HUES6 (cell line): ENCODE measurements at regions not wholly inside any gene's neighbourhood (a gene's known extent, or its start where the extent isn't known, plus 50 kb on each side); places are given as distances from the start of the nearest gene placed in this dataset.
"Not testable (repeated sequence)": the region's sequence is repeated elsewhere in the genome, so short reads cannot be mapped to it uniquely, and the experiment has no call there.

Experiments used
- H3K27ac ChIP-seq: 2 replicates; pipeline ENCODE4 v1.7.0; 2013; ENCODE audit warnings: low read depth, mild to moderate bottlenecking, low read length, inconsistent platforms
- H3K27me3 ChIP-seq: 2 replicates; pipeline ENCODE4 v1.6.1; 2013; ENCODE audit warnings: low read length; ENCODE audit not compliant: control insufficient read depth, insufficient read depth
- H3K36me3 ChIP-seq: 2 replicates; pipeline ENCODE4 v1.6.1; 2013; ENCODE audit warnings: low read length; ENCODE audit not compliant: control insufficient read depth, insufficient read depth
- H3K4me1 ChIP-seq: 2 replicates; pipeline ENCODE4 v1.6.1; 2013; ENCODE audit warnings: low read length; ENCODE audit not compliant: control insufficient read depth, insufficient read depth
- H3K4me3 ChIP-seq: 2 replicates; pipeline ENCODE4 v1.5.1; 2013; ENCODE audit warnings: low read depth, low read length
- H3K9ac ChIP-seq: one replicate; pipeline ENCODE4 v1.6.1; 2013; ENCODE audit warnings: mild to moderate bottlenecking, low read length
- H3K9me3 ChIP-seq: 2 replicates; pipeline ENCODE4 v1.6.1; 2013; ENCODE audit warnings: low read depth, low read length; ENCODE audit not compliant: control insufficient read depth, insufficient read depth

DNA sequence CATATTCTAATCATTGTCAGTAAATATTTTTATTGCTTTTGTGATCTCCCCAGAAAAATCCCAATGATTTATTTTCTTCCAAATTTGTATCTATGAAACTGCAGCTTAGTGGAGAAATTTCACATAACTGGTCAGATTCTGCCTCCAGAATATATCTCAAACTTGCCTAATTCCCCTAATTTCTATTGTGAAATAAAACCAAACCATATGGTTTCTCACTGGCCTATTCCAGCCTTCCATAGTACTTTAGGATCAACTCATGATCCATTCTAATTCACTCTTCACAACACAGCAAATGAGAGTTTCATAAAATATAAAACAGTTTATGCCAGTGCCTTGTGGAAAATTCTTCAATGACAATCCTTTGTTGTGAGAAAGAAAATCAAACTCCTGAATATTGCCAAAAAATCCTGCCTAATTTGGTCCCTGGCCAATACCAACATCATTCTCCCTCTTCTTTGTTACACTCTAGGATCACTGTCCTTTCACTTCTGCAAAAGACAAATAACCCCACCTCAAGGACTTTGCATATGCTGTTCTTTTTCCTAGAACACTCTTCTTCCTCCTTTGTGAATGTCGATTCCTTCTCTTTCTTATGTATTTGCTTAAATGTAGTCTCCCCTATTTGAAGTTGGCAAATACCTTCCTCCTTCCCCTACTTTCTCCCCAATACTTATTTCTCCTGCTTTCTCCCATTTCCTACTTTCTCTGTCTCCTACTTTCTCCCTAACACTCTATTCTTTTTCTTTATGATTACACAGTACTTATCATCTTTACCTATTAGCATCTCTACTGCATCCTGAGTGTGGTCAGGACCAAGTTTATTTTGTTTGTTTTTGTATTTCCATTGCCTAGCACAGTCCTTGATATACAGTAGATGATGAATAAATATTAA lies 587.5 kb downstream of the RFPL4B start:
- Histone ChIP-seq H3K27ac (no peak overlapping the region), H3K4me3 (no peak overlapping the region), H3K9ac (no peak overlapping the region), H3K9me3 (no peaks in the 10 kb centered on the region), H3K36me3 (no peaks in the 10 kb centered on the region), H3K27me3 (no peaks in the 10 kb centered on the region), H3K4me1 (peaks cover 8% of the 10 kb centered on the region)

DNA sequence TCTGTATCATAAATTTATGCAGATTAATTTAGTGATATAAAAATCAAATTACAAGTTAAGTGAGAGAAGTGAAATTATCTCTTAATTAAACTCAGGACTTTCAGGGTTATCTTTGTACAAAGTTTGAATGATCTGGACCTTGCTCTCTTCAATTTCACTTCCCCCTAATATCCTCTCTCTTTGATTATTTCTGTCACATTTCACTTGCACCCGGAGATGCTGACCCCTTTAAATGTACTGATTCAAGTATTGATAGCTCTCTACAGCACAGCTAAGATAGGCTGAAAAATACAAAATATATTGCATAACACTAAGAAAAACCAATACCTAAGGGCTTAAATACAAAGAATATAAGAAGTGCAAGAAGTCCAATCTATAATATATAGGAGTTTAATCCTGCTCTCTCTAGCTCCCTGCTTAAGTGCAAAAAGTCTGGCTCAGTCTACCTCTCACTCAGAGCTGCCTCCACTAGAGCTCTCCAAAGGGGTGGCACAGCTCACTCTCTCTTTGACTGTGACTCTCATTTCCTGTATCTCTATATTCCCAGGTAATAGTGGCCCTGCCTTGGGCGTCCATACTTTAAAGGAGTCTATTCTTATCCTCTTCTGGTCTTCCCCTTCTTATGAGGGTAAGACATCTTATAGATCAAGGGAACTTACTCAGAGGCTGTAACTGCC lies 588.4 kb downstream of the RFPL4B start:
- no peak overlapping the region for H3K27ac ChIP-seq
- peaks cover 5% of the 10 kb centered on the region; the same call in 1 of the 2 replicates for H3K4me1 ChIP-seq
- no peak overlapping the region for H3K4me3 ChIP-seq
- H3K9me3 ChIP-seq = no peaks in the 10 kb centered on the region
- no peak overlapping the region for H3K9ac ChIP-seq
- H3K27me3 ChIP-seq = no peaks in the 10 kb centered on the region
- H3K36me3 ChIP-seq = no peaks in the 10 kb centered on the region

DNA sequence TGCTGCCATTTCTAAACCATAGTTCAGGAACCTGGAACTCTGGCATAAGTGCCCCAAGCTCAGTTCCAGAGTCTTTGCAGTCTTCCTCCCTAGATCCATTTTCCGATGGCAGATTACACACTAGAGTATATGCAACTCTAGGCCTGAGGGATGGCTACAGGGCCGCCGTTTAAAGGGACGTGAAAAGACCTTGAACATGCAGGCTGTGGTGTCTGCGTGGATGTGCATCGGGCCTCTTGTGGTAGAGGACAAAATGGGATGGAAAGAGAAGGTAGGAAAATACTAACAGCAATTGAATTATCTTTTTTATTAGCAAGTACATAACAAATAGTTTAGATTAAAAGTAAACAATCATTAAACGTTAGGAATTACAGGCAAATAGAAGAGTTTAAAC lies 588.9 kb downstream of the RFPL4B start:
- no peaks in the 10 kb centered on the region for H3K9me3 ChIP-seq
- no peak overlapping the region for H3K27ac ChIP-seq
- peaks cover 5% of the 10 kb centered on the region; the same call in 1 of the 2 replicates for H3K4me1 ChIP-seq
- H3K36me3 ChIP-seq = no peaks in the 10 kb centered on the region
- no peaks in the 10 kb centered on the region for H3K27me3 ChIP-seq
- no peak overlapping the region for H3K9ac ChIP-seq
- H3K4me3 ChIP-seq = no peak overlapping the region

DNA sequence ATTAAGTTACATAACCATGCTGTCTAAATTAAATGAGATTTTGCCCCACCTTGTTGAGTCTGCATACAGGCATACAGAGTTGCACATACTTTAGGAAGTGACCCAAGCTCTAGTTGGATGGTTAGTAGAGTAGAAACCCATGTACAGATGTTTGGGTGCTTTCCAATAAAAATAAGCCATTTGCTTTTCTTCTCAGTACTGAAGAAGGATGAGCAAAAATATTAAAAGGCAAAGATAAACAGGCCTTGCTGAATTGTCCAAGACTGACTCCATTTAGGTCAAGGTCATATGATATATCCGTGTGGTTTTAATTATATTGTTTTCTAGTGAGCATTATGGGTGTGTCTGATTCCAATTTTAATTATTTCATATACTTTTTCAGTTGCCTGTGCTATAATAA lies 589.4 kb downstream of the RFPL4B start:
- H3K36me3 ChIP-seq = no peaks in the 10 kb centered on the region
- H3K9ac ChIP-seq = no peak overlapping the region
- no peak overlapping the region for H3K4me3 ChIP-seq
- no peaks in the 10 kb centered on the region for H3K27me3 ChIP-seq
- H3K9me3 ChIP-seq = no peaks in the 10 kb centered on the region
- peaks cover 5% of the 10 kb centered on the region; the same call in 1 of the 2 replicates for H3K4me1 ChIP-seq
- no peak overlapping the region for H3K27ac ChIP-seq

DNA sequence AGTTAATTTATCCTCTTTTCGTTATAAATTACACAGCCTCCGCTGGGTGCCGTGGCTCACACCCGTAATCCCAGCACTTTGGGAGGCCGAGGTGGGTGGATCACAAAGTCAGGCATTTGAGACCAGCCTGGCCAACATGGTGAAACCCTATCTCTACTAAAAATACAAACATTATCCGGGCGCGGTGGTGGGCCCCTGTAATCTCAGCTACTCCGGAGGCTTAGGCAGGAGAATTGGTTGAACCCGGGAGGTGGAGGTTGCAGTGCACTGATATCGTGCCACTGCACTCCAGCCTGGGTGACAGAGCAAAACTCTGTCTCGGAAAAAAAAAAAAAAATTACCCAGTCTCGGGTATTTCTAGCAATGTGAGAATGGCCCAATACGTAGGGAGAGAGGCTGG lies 590.6 kb downstream of the RFPL4B start:
- not testable (repeated sequence) for H3K4me3 ChIP-seq, H3K36me3 ChIP-seq, H3K27ac ChIP-seq, H3K4me1 ChIP-seq, H3K9me3 ChIP-seq, H3K9ac ChIP-seq, H3K27me3 ChIP-seq

DNA sequence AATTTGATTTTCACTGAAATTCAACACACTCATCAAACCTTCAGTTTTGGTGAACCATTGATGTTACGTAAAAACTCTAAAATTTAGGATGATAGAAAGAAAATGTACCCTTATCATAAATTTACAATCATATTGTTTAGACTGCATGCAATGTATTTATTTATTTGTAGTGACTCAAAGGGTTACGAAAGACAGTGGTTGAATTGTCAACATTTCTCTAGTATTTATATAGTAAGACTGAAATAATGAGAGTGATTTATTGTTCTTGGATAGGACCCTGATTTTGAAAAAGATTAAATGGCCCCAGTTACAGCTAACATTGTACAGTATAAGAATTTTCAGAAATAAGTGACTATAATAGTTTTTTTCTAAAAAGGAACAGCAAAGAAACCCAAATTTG lies 591.5 kb downstream of the RFPL4B start:
- H3K4me3 ChIP-seq = no peak overlapping the region
- no peaks in the 10 kb centered on the region for H3K27me3 ChIP-seq

DNA sequence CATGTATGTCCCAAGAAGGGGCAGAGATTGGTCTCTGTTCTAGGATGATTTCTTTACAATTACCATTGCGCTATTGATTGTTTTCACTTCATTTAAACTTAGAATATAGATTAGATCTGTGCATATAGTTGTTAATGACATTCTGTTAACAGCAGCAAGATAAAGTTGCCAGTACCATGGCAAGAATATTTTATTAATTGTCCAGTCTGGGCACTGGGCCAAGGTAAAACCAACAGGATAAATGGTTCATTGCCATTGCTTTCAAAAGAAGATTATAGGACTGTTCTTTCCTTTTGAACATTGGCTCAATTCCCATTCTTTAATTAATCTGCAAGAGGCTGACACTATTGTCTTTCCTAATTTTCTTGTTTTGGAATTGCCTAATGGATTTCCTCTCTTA lies 592.4 kb downstream of the RFPL4B start:
- Histone ChIP-seq H3K4me1 (peaks cover 5% of the 10 kb centered on the region; the same call in 1 of the 2 replicates), H3K36me3 (no peaks in the 10 kb centered on the region), H3K4me3 (no peak overlapping the region), H3K9me3 (no peaks in the 10 kb centered on the region), H3K27me3 (no peaks in the 10 kb centered on the region), H3K27ac (no peak overlapping the region), H3K9ac (no peak overlapping the region)

More for the DNA sequence above, 591.5 kb downstream of the RFPL4B start:
- no peaks in the 10 kb centered on the region for H3K9me3 ChIP-seq
- no peaks in the 10 kb centered on the region for H3K36me3 ChIP-seq
- H3K4me1 ChIP-seq = peaks cover 5% of the 10 kb centered on the region; the same call in 1 of the 2 replicates
- no peak overlapping the region for H3K9ac ChIP-seq
- H3K27ac ChIP-seq = no peak overlapping the region

DNA sequence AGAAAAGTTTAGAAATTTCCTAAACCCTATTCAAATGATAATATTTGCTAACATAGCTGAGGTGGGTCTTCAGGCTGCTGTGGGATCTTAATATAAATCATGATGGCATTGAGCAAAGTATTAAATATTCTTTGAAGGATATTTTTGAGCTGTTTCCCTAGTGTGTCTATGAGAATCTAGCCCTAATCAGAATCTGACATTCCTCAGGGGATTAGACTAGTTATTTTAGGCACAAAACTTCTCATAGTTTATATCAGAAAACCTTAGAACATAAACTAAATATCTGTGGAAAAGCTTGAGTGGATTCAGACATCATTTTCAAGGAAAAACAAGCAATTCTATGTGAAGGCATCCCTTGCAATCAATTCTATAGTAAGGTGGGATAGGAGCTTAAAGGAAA lies 594.5 kb downstream of the RFPL4B start:
- H3K9me3 ChIP-seq = no peaks in the 10 kb centered on the region

DNA sequence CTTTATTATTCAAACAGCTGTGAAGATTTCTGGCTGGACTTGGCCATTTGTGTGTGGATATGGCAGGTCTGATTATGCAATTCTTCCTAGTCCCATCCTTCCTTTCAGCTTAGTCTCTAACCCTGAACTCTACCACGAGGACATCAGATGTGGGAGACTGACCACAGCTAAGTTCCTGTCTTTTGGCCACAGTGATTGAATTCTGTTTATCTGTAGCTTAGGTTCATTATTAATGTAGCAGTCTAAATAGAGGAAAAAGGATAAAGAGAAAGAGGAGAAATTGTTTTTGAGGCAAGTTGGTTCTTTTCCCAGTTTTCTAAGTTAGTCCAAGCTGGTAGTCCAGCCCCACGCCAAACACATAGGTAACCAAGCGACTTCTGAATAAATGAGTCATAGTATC lies 598.9 kb downstream of the RFPL4B start:
- H3K4me3 ChIP-seq = no peak overlapping the region
- H3K4me1 ChIP-seq = no peaks in the 10 kb centered on the region
- no peak overlapping the region for H3K9ac ChIP-seq
- no peaks in the 10 kb centered on the region for H3K9me3 ChIP-seq
- no peak overlapping the region for H3K27ac ChIP-seq
- no peaks in the 10 kb centered on the region for H3K36me3 ChIP-seq
- H3K27me3 ChIP-seq = no peaks in the 10 kb centered on the region

More for the DNA sequence above, 594.5 kb downstream of the RFPL4B start:
- Histone ChIP-seq H3K4me1 (no peaks in the 10 kb centered on the region), H3K9ac (no peak overlapping the region), H3K27ac (no peak overlapping the region), H3K36me3 (no peaks in the 10 kb centered on the region), H3K27me3 (no peaks in the 10 kb centered on the region), H3K4me3 (no peak overlapping the region)

DNA sequence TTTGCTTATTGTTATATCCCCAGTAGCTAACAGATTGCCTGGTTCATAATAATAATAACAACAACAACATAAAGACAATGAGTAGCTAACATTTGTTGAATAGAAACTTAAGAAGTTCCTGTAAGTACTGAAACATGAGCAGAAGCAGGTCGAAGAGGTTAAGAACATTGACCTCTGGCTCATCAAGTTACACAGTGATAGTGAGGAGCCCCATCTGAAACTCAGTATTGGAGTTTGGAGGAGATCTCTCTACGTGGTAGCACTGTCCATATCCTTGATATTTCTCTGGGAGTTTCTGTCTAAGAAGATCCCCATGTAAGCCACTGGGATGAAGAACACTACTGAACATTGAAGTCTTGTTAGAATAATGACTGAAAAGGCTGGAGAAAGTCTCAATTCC lies 600.4 kb downstream of the RFPL4B start:
- H3K4me1 ChIP-seq = no peaks in the 10 kb centered on the region
- no peak overlapping the region for H3K27ac ChIP-seq
- no peaks in the 10 kb centered on the region for H3K36me3 ChIP-seq
- H3K9me3 ChIP-seq = no peaks in the 10 kb centered on the region
- no peak overlapping the region for H3K4me3 ChIP-seq
- H3K9ac ChIP-seq = no peak overlapping the region
- no peaks in the 10 kb centered on the region for H3K27me3 ChIP-seq

DNA sequence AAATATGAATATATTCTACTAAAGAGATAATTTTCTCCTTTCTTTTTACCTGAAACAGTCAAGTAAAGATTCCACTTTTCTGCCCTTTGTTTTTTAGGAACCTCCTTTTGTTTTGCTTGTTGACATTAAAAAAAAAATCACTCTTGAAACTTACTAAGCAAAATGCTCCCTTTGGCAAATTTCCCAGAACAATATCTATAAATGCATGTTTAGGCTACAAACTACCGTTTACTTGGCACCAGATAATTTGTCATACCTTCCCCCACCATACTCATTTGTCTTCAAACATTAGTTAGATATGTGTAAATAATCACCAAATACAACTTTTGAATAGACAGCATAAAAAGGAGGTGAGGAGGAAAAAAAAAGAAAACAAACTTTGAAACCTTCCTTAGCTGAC lies 604.7 kb downstream of the RFPL4B start:
- H3K4me1 ChIP-seq = peaks cover 2% of the 10 kb centered on the region; the same call in 1 of the 2 replicates
- no peak overlapping the region for H3K27ac ChIP-seq
- no peak overlapping the region for H3K9ac ChIP-seq
- H3K4me3 ChIP-seq = no peak overlapping the region
- H3K9me3 ChIP-seq = no peaks in the 10 kb centered on the region
- no peaks in the 10 kb centered on the region for H3K27me3 ChIP-seq
- no peaks in the 10 kb centered on the region for H3K36me3 ChIP-seq
